ENCODE measurements at regions not wholly inside any gene's neighbourhood (a gene's known extent, or its start where the extent isn't known, plus 50 kb on each side); places are given as distances from the start of the nearest gene placed in this dataset.

DNA sequence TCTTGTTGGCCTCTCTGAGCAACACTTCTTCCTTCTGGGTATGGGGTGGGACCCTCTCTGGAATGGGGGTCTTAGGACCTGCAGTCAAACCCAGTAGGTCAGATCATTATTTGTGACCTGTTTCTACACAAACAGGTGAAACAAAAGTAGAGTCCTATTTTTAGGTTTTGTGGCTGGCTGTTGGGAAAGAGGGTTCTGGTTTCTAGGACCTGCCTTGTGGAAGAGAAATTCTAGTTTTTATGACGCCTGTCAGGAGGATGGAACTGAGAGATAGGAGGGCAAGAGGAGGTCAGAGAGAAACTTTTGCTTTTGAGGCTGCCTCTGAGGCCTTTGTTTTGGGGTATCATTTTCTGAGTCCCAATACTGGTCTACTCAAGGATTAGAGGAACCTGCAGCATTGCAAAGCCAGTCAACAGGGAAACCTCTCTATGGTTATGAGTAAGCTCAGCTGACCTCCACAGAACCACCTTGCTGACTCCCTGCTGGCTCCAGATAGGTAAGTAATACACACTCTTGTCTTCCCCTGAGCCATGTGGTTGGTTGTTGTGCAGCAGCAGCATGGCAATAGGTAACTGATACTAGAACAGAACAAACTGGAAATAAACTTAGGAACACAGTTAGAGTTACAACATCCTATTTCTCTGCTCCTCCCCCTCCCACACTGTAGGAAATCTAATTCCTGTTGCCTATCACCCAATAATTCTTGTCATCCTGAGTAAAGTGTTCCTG lies 114.7 kb upstream of the VCX3B start:
- no peak for DNase-seq
- TF ChIP-seq EP300 (IDR thresholded peaks at IDR 0.05) (no peak), POLR2A (IDR thresholded peaks at IDR 0.05) (no peak), POLR2AphosphoS5 (IDR thresholded peaks at IDR 0.05) (no peak)
- TF ChIP-seq, protein P1, sequence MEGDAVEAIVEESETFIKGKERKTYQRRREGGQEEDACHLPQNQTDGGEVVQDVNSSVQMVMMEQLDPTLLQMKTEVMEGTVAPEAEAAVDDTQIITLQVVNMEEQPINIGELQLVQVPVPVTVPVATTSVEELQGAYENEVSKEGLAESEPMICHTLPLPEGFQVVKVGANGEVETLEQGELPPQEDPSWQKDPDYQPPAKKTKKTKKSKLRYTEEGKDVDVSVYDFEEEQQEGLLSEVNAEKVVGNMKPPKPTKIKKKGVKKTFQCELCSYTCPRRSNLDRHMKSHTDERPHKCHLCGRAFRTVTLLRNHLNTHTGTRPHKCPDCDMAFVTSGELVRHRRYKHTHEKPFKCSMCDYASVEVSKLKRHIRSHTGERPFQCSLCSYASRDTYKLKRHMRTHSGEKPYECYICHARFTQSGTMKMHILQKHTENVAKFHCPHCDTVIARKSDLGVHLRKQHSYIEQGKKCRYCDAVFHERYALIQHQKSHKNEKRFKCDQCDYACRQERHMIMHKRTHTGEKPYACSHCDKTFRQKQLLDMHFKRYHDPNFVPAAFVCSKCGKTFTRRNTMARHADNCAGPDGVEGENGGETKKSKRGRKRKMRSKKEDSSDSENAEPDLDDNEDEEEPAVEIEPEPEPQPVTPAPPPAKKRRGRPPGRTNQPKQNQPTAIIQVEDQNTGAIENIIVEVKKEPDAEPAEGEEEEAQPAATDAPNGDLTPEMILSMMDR (IDR thresholded peaks at IDR 0.05) = no peak
- Histone ChIP-seq H3K9me3 (no peaks in the 10 kb centered on the region), H3K4me1 (no peaks in the 10 kb centered on the region), H3K27me3 (no peaks in the 10 kb centered on the region), H3K27ac (no peak overlapping the region), H3K4me3 (no peak overlapping the region), H3K36me3 (no peaks in the 10 kb centered on the region)
- WGBS, 2 donors = 81 to 85% methylated on average over 1 of the region's 1 CpG
- intact Hi-C loops (cut with DNase I) = no loop called here

DNA sequence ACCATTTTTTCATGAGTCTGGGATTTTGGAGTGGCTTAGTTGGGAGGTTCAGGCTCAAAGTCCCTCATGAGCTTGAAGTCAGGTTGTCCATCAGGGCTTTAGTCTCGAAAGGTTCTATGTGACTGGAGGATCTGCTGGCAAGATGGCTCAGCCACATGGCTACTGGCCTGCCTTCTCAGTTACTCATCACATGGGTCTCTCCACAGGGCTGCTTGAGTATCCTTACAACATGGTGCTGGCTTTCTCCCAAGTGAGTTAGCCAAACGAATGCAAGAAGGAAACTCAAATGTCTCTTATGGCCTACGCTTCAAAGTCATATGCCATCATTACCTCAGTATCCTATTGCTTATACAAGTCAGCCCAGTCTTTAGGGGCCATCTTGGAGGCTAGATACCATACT lies 106.3 kb upstream of the VCX3B start:
- Histone ChIP-seq H3K36me3 (no peaks in the 10 kb centered on the region), H3K9me3 (no peaks in the 10 kb centered on the region), H3K4me1 (no peaks in the 10 kb centered on the region), H3K27ac (no peak overlapping the region), H3K27me3 (no peaks in the 10 kb centered on the region), H3K4me3 (no peak overlapping the region)
- TF ChIP-seq EP300 (IDR thresholded peaks at IDR 0.05) = no peak
- no peak for TF ChIP-seq POLR2AphosphoS5 (IDR thresholded peaks at IDR 0.05)
- TF ChIP-seq, protein P1 (IDR thresholded peaks at IDR 0.05) = no peak
- TF ChIP-seq POLR2A (IDR thresholded peaks at IDR 0.05) = no peak
- DNase-seq = no peak
- intact Hi-C loops (cut with DNase I) = no loop called here
- WGBS, 2 donors = 88 to 93% methylated on average over 3 of the region's 3 CpGs

DNA sequence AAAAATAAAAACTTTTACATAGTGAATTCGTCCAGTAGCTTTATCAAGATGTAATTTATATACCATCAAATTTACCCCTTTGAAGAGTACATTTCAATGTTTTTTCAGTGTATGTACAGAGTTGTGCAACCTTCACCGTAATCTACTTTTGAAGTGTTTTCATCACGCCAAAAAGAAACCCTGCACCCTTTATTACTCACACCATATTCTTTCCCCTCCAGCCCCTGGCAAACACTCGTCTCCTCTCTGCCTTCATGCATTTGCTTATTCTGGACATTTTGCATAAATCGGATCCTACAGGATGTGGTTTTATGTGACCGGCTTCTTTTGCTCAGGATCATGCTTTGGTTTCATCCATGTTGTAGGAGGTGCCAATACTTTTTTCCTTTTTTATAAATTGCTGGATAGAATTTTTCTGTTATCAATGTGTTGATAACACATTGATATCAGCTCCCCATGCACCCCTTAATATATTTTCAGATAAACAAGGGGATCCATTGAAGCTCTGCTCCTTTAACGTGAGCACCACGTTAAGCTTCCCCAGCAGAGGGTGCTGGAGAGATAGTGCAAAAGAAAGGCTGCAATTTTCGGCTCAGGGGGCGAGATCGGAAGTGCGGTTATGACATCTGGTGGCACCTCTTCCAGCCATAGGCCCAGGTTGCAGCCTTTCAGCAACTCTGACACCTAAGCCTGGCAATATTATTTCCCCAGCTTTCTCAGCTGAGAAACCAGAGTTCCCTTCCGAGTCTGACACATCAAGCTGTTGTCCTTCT lies 100.1 kb upstream of the VCX3B start:
- Histone ChIP-seq H3K36me3 (no peaks in the 10 kb centered on the region), H3K27me3 (no peaks in the 10 kb centered on the region), H3K4me1 (no peaks in the 10 kb centered on the region), H3K9me3 (no peaks in the 10 kb centered on the region), H3K4me3 (no peak overlapping the region), H3K27ac (no peak overlapping the region)
- intact Hi-C loops (cut with DNase I) = no loop called here
- TF ChIP-seq EP300 (IDR thresholded peaks at IDR 0.05) = no peak
- TF ChIP-seq, protein P1 (IDR thresholded peaks at IDR 0.05) = peak in 1 of 4 experiments; percentile 8
- no peak for DNase-seq
- WGBS, 2 donors = 42 to 47% methylated on average over 13 of the region's 13 CpGs

DNA sequence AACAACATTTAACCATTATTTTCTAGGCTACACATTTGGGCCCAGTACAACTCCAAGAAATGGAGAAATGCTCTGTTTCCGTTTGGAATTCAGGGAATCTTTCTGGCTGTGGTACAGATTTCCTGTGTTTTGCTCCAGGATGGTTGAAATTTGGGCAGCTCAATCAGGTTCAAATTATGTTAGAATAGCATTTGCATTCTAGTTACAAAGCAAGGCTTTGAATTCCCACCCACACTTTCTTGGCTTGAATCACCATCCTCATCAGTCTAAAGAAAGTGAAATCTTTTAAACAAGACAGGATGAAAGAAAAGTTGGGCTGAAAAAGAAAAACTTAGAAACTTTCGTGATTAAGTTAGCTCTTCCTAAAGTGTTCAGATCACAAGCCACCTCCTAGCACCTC lies 98.1 kb upstream of the VCX3B start:
- no peak for TF ChIP-seq EP300 (IDR thresholded peaks at IDR 0.05)
- TF ChIP-seq POLR2AphosphoS5 (IDR thresholded peaks at IDR 0.05) = no peak
- TF ChIP-seq POLR2A (IDR thresholded peaks at IDR 0.05) = no peak
- TF ChIP-seq, protein P1 (IDR thresholded peaks at IDR 0.05) = no peak
- Histone ChIP-seq H3K9me3 (no peaks in the 10 kb centered on the region), H3K36me3 (no peaks in the 10 kb centered on the region), H3K27me3 (no peaks in the 10 kb centered on the region), H3K4me3 (no peak overlapping the region), H3K27ac (peak overlapping the region in 1 of 4 donors; percentile 14), H3K4me1 (no peaks in the 10 kb centered on the region)
- intact Hi-C loops (cut with DNase I) = no loop called here
- no peak for DNase-seq
- WGBS, 2 donors = 71 to 79% methylated on average over 2 of the region's 2 CpGs

All from sigmoid colon (tissue), 6 donors.